ENCODE measurements at regions not wholly inside any gene's neighbourhood (a gene's known extent, or its start where the extent isn't known, plus 50 kb on each side); places are given as distances from the start of the nearest gene placed in this dataset.

DNA sequence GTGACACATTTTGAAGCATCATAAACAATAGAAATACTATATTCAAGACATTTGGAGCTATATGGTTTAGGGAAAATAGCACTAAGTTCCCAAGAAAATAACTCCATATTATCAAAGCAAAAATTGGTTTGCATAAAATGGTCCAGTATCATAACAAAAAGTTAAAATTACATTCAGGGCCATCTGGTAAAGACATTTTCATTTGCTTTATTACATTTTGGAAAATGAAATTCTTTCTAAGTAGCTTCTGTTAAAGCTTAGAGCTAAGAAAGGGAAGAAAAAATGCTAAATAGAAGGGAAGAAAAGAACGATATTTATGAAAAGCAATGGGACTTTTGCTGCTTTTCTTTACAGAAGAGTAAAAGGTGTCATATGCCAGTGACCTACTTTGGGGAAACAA is 155.4 kb upstream of the GOT2 start:
- TF ChIP-seq CTCF (IDR thresholded peaks at IDR 0.05) (no peak), EP300 (IDR thresholded peaks at IDR 0.05) (no peak)

All from ovary (tissue), 3 donors.